Endothelial cell of umbilical vein (primary cell): ENCODE measurements at regions not wholly inside any gene's neighbourhood (a gene's known extent, or its start where the extent isn't known, plus 50 kb on each side); places are given as distances from the start of the nearest gene placed in this dataset.

Experiments
- BruUV-seq: library from RNA; stranded (reverse); fragments of 400-500 nt; replicated peaks from 2 replicates; lab custom pipeline; 2021; lab: Mats Ljungman, UMichigan
- CTCF ChIA-PET: fragments of 300-600, 350-600 bp; sonication (Branson Sonifier 250); formaldehyde crosslinking; loops from one replicate; lab custom pipeline; 2021; ENCODE audit warnings: antibody characterized with exemption, inconsistent platforms; lab: Charles Lee
- POLR2A ChIA-PET: fragments of 300-600, 350-600 bp; sonication (Branson Sonifier 250); formaldehyde crosslinking; loops from one replicate; lab custom pipeline; 2021; ENCODE audit warnings: antibody characterized with exemption, inconsistent platforms; lab: Charles Lee
- DNase-seq: peaks from one replicate; pipeline ENCODE4 v3.0.0-alpha.2; 2011; ENCODE audit warnings: low read depth, low spot score
- FAIRE-seq: peaks from 2 replicates; lab custom pipeline; 2011; peaks lifted over from hg19 to GRCh38; lab: Jason Lieb, UNC
- H2AFZ ChIP-seq: 2 replicates; pipeline ENCODE4 v1.6.0; 2012; ENCODE audit warnings: low read depth, low read length, control low read depth, inconsistent platforms
- H3K27ac ChIP-seq: 2 replicates; pipeline ENCODE4 v1.5.1; 2011; ENCODE audit warnings: low read depth, mild to moderate bottlenecking, control low read depth, low read length, moderate library complexity; ENCODE audit not compliant: insufficient read depth
- H3K27me3 ChIP-seq, 2 experiments: 2 replicates each; pipeline versions ENCODE4 v1.6.0 to v1.6.1; 2011; ENCODE audit warnings: low read length in 2 of 2, mixed read lengths in 1 of 2; ENCODE audit not compliant: control insufficient read depth in 2 of 2, insufficient read depth in 2 of 2
- H3K36me3 ChIP-seq, 2 experiments: 2 replicates in 1 of 2; 3 replicates in 1 of 2; pipeline ENCODE4 v1.5.1; 2011; ENCODE audit warnings: low read length in 2 of 2, mild to moderate bottlenecking in 1 of 2, moderate library complexity in 1 of 2; ENCODE audit not compliant: control insufficient read depth in 2 of 2, insufficient read depth in 2 of 2; ENCODE audit errors: extremely low read depth in 1 of 2
- H3K4me1 ChIP-seq: 3 replicates; pipeline ENCODE4 v1.5.1; 2011; ENCODE audit warnings: mild to moderate bottlenecking, low read length; ENCODE audit not compliant: control insufficient read depth, insufficient read depth; ENCODE audit errors: extremely low read depth
- H3K4me2 ChIP-seq: 2 replicates; pipeline ENCODE4 v1.6.1; 2011; ENCODE audit warnings: low read length, control low read depth, mixed read lengths; ENCODE audit not compliant: insufficient read depth
- H3K4me3 ChIP-seq, 3 experiments: fragments of 200-600 bp in 1 of 3; sonication (generic), shearing (Covaris generic) in 1 of 3; replicated peaks in 1 of 3; 2 replicates each; pipeline ENCODE4 v1.5.1; 2011 to 2016; ENCODE audit warnings: control low read depth in 3 of 3, low read length in 3 of 3, mild to moderate bottlenecking in 2 of 3, inconsistent platforms in 1 of 3, low read depth in 1 of 3, moderate library complexity in 1 of 3; ENCODE audit not compliant: insufficient read depth in 1 of 3
- H3K79me2 ChIP-seq: 2 replicates; pipeline ENCODE4 v1.6.0; 2012; ENCODE audit warnings: low read length, inconsistent platforms; ENCODE audit not compliant: control insufficient read depth, insufficient read depth
- H3K9ac ChIP-seq: replicated peaks from 2 replicates; pipeline ENCODE3; 2011; ENCODE audit warnings: low read length, control low read depth; ENCODE audit not compliant: insufficient read depth; ENCODE audit errors: extremely low read depth
- H3K9me1 ChIP-seq: replicated peaks from 3 replicates; pipeline ENCODE4 v1.6.0; 2011; ENCODE audit warnings: mild to moderate bottlenecking, low read length; ENCODE audit not compliant: control insufficient read depth, insufficient read depth; ENCODE audit errors: extremely low read depth
- H3K9me3 ChIP-seq: replicated peaks from 2 replicates; pipeline ENCODE4 v1.5.1; 2012; ENCODE audit warnings: low read length, inconsistent platforms; ENCODE audit not compliant: control insufficient read depth, insufficient read depth
- H4K20me1 ChIP-seq: replicated peaks from 2 replicates; pipeline ENCODE3; 2011; ENCODE audit warnings: mild to moderate bottlenecking, low read length; ENCODE audit not compliant: control insufficient read depth, insufficient read depth; ENCODE audit errors: extremely low read depth
- EZH2 ChIP-seq: IDR thresholded peaks from 2 replicates; pipeline ENCODE4 v1.6.1; 2012; ENCODE audit warnings: borderline replicate concordance, low read depth, mild to moderate bottlenecking, moderate library complexity, low read length, inconsistent platforms; ENCODE audit not compliant: severe bottlenecking
- FOS ChIP-seq: IDR thresholded peaks from 2 replicates; pipeline ENCODE4 v1.6.1; 2011; ENCODE audit warnings: mild to moderate bottlenecking, low read length, moderate library complexity, borderline replicate concordance; ENCODE audit not compliant: insufficient read depth
- GATA2 ChIP-seq: IDR thresholded peaks from 2 replicates; pipeline ENCODE4 v1.7.0; 2011; ENCODE audit warnings: low read depth, mild to moderate bottlenecking, moderate library complexity, mixed read lengths, low read length; ENCODE audit not compliant: insufficient read length, insufficient read depth
- JUN ChIP-seq: IDR thresholded peaks from 2 replicates; pipeline ENCODE4 v1.6.1; 2011; ENCODE audit warnings: borderline replicate concordance, low read depth; ENCODE audit not compliant: insufficient read length, insufficient read depth
- MYC ChIP-seq: IDR thresholded peaks from one replicate; pipeline ENCODE4 v1.6.1; 2011; ENCODE audit warnings: mild to moderate bottlenecking, low read depth, low read length
- POLR2A ChIP-seq: IDR thresholded peaks from 2 replicates; pipeline ENCODE4 v1.6.1; 2012; ENCODE audit warnings: low read depth, mild to moderate bottlenecking, control low read depth, low read length
- POLR2AphosphoS5 ChIP-seq: IDR thresholded peaks from 2 replicates; pipeline ENCODE4 v1.6.1; 2012; ENCODE audit warnings: low read depth, mild to moderate bottlenecking, control low read depth, low read length, moderate library complexity; ENCODE audit not compliant: insufficient read depth
- dilution Hi-C: fragments of 300-500 bp; cut with MboI; formaldehyde crosslinking; loops from one replicate; pipeline ENCODE4 v1.15.0; 2019; ENCODE audit warnings: low sequenced_read_pairs; ENCODE audit not compliant: extremely low pct_ligation_motif_present
- intact Hi-C: fragments of 100-400 bp; cut with micrococcal nuclease; formaldehyde crosslinking; loops from one replicate; pipeline ENCODE4 v1.10.0; 2022
- TF ChIP-seq, protein P1 (sequence below): IDR thresholded peaks from 2 replicates; pipeline ENCODE4 v1.6.1; 2011; ENCODE audit not compliant: insufficient read depth, insufficient read length
- TF ChIP-seq, protein P2 (sequence below), 2 donors: IDR thresholded peaks; 1 replicate in 1 of 2; 2 replicates in 1 of 2; pipeline ENCODE4 v1.5.1; 2011; ENCODE audit warnings: low read length in 2 of 2, mild to moderate bottlenecking in 2 of 2, moderate library complexity in 2 of 2, control low read depth in 1 of 2, inconsistent platforms in 1 of 2, low read depth in 1 of 2; ENCODE audit not compliant: insufficient read depth in 1 of 2; ENCODE audit errors: extremely low read depth in 1 of 2

DNA sequence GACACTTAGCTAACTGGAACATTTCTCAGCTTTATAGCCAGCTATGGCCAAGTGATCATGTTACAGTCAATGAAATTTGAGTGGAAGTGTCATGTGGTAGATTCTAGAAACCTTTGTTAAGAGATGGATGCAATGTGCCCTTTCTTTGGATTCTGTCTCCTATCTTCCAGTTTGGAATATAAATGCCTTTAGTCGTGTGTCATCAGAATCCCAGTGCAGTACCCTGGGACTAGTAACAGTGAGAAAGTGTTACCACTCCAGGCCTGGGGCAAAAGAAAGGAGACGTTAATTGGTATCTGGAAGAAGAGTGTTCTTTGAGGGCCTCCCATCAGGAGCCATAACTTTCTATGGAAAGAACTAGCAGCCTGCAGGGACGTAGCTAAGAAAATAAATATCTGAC is 149.6 kb downstream of the SNX18 start:
- Histone ChIP-seq H3K4me3 (no peak overlapping the region), H3K9ac (no peak overlapping the region), H3K4me2 (no peak overlapping the region), H3K79me2 (no peaks in the 10 kb centered on the region), H2AFZ (no peak overlapping the region), H3K9me3 (no peaks in the 10 kb centered on the region), H3K4me1 (peaks cover 8% of the 10 kb centered on the region), H3K36me3 (no peaks in the 10 kb centered on the region), H4K20me1 (no peaks in the 10 kb centered on the region), H3K9me1 (no peaks in the 10 kb centered on the region), H3K27ac (no peak overlapping the region), H3K27me3 (no peaks in the 10 kb centered on the region)
- no peak for FAIRE-seq
- POLR2A ChIA-PET: no interaction called here
- DNase-seq: no peak
- TF ChIP-seq EZH2: no peak
- no peak for TF ChIP-seq MYC
- no peak for TF ChIP-seq POLR2A
- no peak for TF ChIP-seq POLR2AphosphoS5
- TF ChIP-seq, protein P1, sequence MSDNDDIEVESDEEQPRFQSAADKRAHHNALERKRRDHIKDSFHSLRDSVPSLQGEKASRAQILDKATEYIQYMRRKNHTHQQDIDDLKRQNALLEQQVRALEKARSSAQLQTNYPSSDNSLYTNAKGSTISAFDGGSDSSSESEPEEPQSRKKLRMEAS: no peak
- TF ChIP-seq JUN: no peak
- TF ChIP-seq, protein P2, sequence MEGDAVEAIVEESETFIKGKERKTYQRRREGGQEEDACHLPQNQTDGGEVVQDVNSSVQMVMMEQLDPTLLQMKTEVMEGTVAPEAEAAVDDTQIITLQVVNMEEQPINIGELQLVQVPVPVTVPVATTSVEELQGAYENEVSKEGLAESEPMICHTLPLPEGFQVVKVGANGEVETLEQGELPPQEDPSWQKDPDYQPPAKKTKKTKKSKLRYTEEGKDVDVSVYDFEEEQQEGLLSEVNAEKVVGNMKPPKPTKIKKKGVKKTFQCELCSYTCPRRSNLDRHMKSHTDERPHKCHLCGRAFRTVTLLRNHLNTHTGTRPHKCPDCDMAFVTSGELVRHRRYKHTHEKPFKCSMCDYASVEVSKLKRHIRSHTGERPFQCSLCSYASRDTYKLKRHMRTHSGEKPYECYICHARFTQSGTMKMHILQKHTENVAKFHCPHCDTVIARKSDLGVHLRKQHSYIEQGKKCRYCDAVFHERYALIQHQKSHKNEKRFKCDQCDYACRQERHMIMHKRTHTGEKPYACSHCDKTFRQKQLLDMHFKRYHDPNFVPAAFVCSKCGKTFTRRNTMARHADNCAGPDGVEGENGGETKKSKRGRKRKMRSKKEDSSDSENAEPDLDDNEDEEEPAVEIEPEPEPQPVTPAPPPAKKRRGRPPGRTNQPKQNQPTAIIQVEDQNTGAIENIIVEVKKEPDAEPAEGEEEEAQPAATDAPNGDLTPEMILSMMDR (IDR thresholded peaks at IDR 0.05; ENCODE audit: extremely low read depth in 1 of 2, insufficient read depth in 1 of 2, low read depth in 1 of 2, low read length in 2 of 2): no peak
- TF ChIP-seq FOS: no peak
- TF ChIP-seq GATA2: no peak
- dilution Hi-C loops (no loop called here), intact Hi-C loops (no loop called here)
- BruUV-seq: no TSS peak
- CTCF ChIA-PET: no interaction called here
